ENCODE measurements at regions not wholly inside any gene's neighbourhood (a gene's known extent, or its start where the extent isn't known, plus 50 kb on each side); places are given as distances from the start of the nearest gene placed in this dataset.
"Not testable (repeated sequence)": the region's sequence is repeated elsewhere in the genome, so short reads cannot be mapped to it uniquely, and the experiment has no call there.

GRCh38 chr22:49006207-49007012 is 821.3 kb downstream of the BRD1 start:
- no peak overlapping the region for H2AFZ ChIP-seq (ENCODE audit: low read depth, low read length)
- no peaks in the 10 kb centered on the region for H3K36me3 ChIP-seq (ENCODE audit: insufficient read depth, low read length)
- H3K27me3 ChIP-seq (ENCODE audit: insufficient read depth, low read length): no peaks in the 10 kb centered on the region
- no peaks in the 10 kb centered on the region for H3K9me3 ChIP-seq (ENCODE audit: low read length)
- H3K4me1 ChIP-seq (ENCODE audit: insufficient read depth, low read length): no peaks in the 10 kb centered on the region
- H3K4me3 ChIP-seq (ENCODE audit: low read length): no peak overlapping the region

GRCh38 chr22:49005557-49005956 is 822.1 kb downstream of the BRD1 start:
- Histone ChIP-seq H3K4me1 (ENCODE audit: insufficient read depth, low read length) (no peaks in the 10 kb centered on the region), H3K9me3 (ENCODE audit: low read length) (no peaks in the 10 kb centered on the region), H3K4me3 (ENCODE audit: low read length) (no peak overlapping the region), H2AFZ (ENCODE audit: low read depth, low read length) (no peak overlapping the region), H3K27me3 (ENCODE audit: insufficient read depth, low read length) (no peaks in the 10 kb centered on the region), H3K36me3 (ENCODE audit: insufficient read depth, low read length) (no peaks in the 10 kb centered on the region)

GRCh38 chr22:49004484-49005399 is 822.9 kb downstream of the BRD1 start:
- no peaks in the 10 kb centered on the region for H3K27me3 ChIP-seq (ENCODE audit: insufficient read depth, low read length)

GRCh38 chr22:48997605-48998004 is 830.1 kb downstream of the BRD1 start:
- H3K4me3 ChIP-seq (ENCODE audit: low read length); H3K9me3 ChIP-seq (ENCODE audit: low read length); H3K36me3 ChIP-seq (ENCODE audit: insufficient read depth, low read length); H3K27me3 ChIP-seq (ENCODE audit: insufficient read depth, low read length); H2AFZ ChIP-seq (ENCODE audit: low read depth, low read length); H3K4me1 ChIP-seq (ENCODE audit: insufficient read depth, low read length): not testable (repeated sequence)

More at GRCh38 chr22:49004484-49005399, 822.9 kb downstream of the BRD1 start:
- no peaks in the 10 kb centered on the region for H3K9me3 ChIP-seq (ENCODE audit: low read length)
- H3K36me3 ChIP-seq (ENCODE audit: insufficient read depth, low read length): no peaks in the 10 kb centered on the region
- H3K4me1 ChIP-seq (ENCODE audit: insufficient read depth, low read length): no peaks in the 10 kb centered on the region
- H2AFZ ChIP-seq (ENCODE audit: low read depth, low read length): no peak overlapping the region
- no peak overlapping the region for H3K4me3 ChIP-seq (ENCODE audit: low read length)

GRCh38 chr22:48993655-48994054 is 834.0 kb downstream of the BRD1 start:
- no peaks in the 10 kb centered on the region for H3K36me3 ChIP-seq (ENCODE audit: insufficient read depth, low read length)
- no peaks in the 10 kb centered on the region for H3K4me1 ChIP-seq (ENCODE audit: insufficient read depth, low read length)
- H3K4me3 ChIP-seq (ENCODE audit: low read length): no peak overlapping the region
- no peak overlapping the region for H2AFZ ChIP-seq (ENCODE audit: low read depth, low read length)
- H3K9me3 ChIP-seq (ENCODE audit: low read length): no peaks in the 10 kb centered on the region
- no peaks in the 10 kb centered on the region for H3K27me3 ChIP-seq (ENCODE audit: insufficient read depth, low read length)

GRCh38 chr22:48984639-48985038 is 843.0 kb downstream of the BRD1 start:
- Histone ChIP-seq H3K4me3 (ENCODE audit: low read length) (no peak overlapping the region), H3K4me1 (ENCODE audit: insufficient read depth, low read length) (no peaks in the 10 kb centered on the region), H3K36me3 (ENCODE audit: insufficient read depth, low read length) (no peaks in the 10 kb centered on the region), H3K9me3 (ENCODE audit: low read length) (no peaks in the 10 kb centered on the region), H2AFZ (ENCODE audit: low read depth, low read length) (no peak overlapping the region), H3K27me3 (ENCODE audit: insufficient read depth, low read length) (no peaks in the 10 kb centered on the region)

- no peaks in the 10 kb centered on the region for H3K36me3 ChIP-seq (ENCODE audit: insufficient read depth, low read length)
- no peaks in the 10 kb centered on the region for H3K27me3 ChIP-seq (ENCODE audit: insufficient read depth, low read length)
- H2AFZ ChIP-seq (ENCODE audit: low read depth, low read length): no peak overlapping the region
- no peak overlapping the region for H3K4me3 ChIP-seq (ENCODE audit: low read length)
- no peaks in the 10 kb centered on the region for H3K9me3 ChIP-seq (ENCODE audit: low read length)
- H3K4me1 ChIP-seq (ENCODE audit: insufficient read depth, low read length): no peaks in the 10 kb centered on the region
These were observed 845.3 kb downstream of the BRD1 start for GRCh38 chr22:48982321-48982905.

GRCh38 chr22:48981371-48982061 is 846.2 kb downstream of the BRD1 start:
- Histone ChIP-seq H2AFZ (ENCODE audit: low read depth, low read length) (no peak overlapping the region), H3K36me3 (ENCODE audit: insufficient read depth, low read length) (no peaks in the 10 kb centered on the region), H3K4me3 (ENCODE audit: low read length) (no peak overlapping the region), H3K27me3 (ENCODE audit: insufficient read depth, low read length) (no peaks in the 10 kb centered on the region), H3K9me3 (ENCODE audit: low read length) (no peaks in the 10 kb centered on the region), H3K4me1 (ENCODE audit: insufficient read depth, low read length) (no peaks in the 10 kb centered on the region)

- Histone ChIP-seq H3K36me3 (ENCODE audit: insufficient read depth, low read length) (no peaks in the 10 kb centered on the region), H3K9me3 (ENCODE audit: low read length) (no peaks in the 10 kb centered on the region), H3K4me3 (ENCODE audit: low read length) (no peak overlapping the region), H2AFZ (ENCODE audit: low read depth, low read length) (no peak overlapping the region), H3K4me1 (ENCODE audit: insufficient read depth, low read length) (no peaks in the 10 kb centered on the region), H3K27me3 (ENCODE audit: insufficient read depth, low read length) (no peaks in the 10 kb centered on the region)
These were observed 846.8 kb downstream of the BRD1 start for GRCh38 chr22:48980918-48981317.

- Histone ChIP-seq H3K4me3 (ENCODE audit: low read length) (no peak overlapping the region), H3K27me3 (ENCODE audit: insufficient read depth, low read length) (no peaks in the 10 kb centered on the region), H3K36me3 (ENCODE audit: insufficient read depth, low read length) (no peaks in the 10 kb centered on the region), H3K9me3 (ENCODE audit: low read length) (no peaks in the 10 kb centered on the region), H2AFZ (ENCODE audit: low read depth, low read length) (no peak overlapping the region), H3K4me1 (ENCODE audit: insufficient read depth, low read length) (no peaks in the 10 kb centered on the region)
These were observed 847.3 kb downstream of the BRD1 start for GRCh38 chr22:48980409-48980808.

GRCh38 chr22:48979482-48979881 is 848.2 kb downstream of the BRD1 start:
- Histone ChIP-seq H2AFZ (ENCODE audit: low read depth, low read length) (no peak overlapping the region), H3K27me3 (ENCODE audit: insufficient read depth, low read length) (no peaks in the 10 kb centered on the region), H3K4me3 (ENCODE audit: low read length) (no peak overlapping the region), H3K36me3 (ENCODE audit: insufficient read depth, low read length) (no peaks in the 10 kb centered on the region), H3K9me3 (ENCODE audit: low read length) (no peaks in the 10 kb centered on the region), H3K4me1 (ENCODE audit: insufficient read depth, low read length) (no peaks in the 10 kb centered on the region)

GRCh38 chr22:48976556-48977535 is 850.8 kb downstream of the BRD1 start:
- H3K36me3 ChIP-seq (ENCODE audit: insufficient read depth, low read length): no peaks in the 10 kb centered on the region
- no peaks in the 10 kb centered on the region for H3K27me3 ChIP-seq (ENCODE audit: insufficient read depth, low read length)
- H2AFZ ChIP-seq (ENCODE audit: low read depth, low read length): no peak overlapping the region
- H3K4me1 ChIP-seq (ENCODE audit: insufficient read depth, low read length): no peaks in the 10 kb centered on the region
- no peaks in the 10 kb centered on the region for H3K9me3 ChIP-seq (ENCODE audit: low read length)
- H3K4me3 ChIP-seq (ENCODE audit: low read length): no peak overlapping the region

Data from neuron (in vitro differentiated cells).